ENCODE measurements at regions not wholly inside any gene's neighbourhood (a gene's known extent, or its start where the extent isn't known, plus 50 kb on each side); places are given as distances from the start of the nearest gene placed in this dataset.

- H3K4me2 ChIP-seq (ENCODE audit: low read length) = no peak overlapping the region
- no peaks in the 10 kb centered on the region for H3K27me3 ChIP-seq (ENCODE audit: insufficient read depth, low read length)
- TF ChIP-seq EZH2 (IDR thresholded peaks at IDR 0.05; ENCODE audit: borderline replicate concordance, low read length) (no peak), CTCF (IDR thresholded peaks at IDR 0.05; ENCODE audit: low read length) (no peak)
- H3F3A ChIP-seq (ENCODE audit: insufficient read depth, low read length) = no peaks in the 10 kb centered on the region
- H3K4me1 ChIP-seq (ENCODE audit: insufficient read depth, low read length, severe bottlenecking) = no peaks in the 10 kb centered on the region
- H3K9me3 ChIP-seq (ENCODE audit: low read length) = no peaks in the 10 kb centered on the region
- no peak overlapping the region for H3K4me3 ChIP-seq (ENCODE audit: low read depth, low read length, poor library complexity, severe bottlenecking)
- H4K20me1 ChIP-seq (ENCODE audit: insufficient read depth, low read length) = no peaks in the 10 kb centered on the region
- no peak overlapping the region for H3K27ac ChIP-seq (ENCODE audit: low read depth, low read length, poor library complexity, severe bottlenecking)
- H3K36me3 ChIP-seq (ENCODE audit: insufficient read depth, low read length) = no peaks in the 10 kb centered on the region
- H2AFZ ChIP-seq (ENCODE audit: low read length) = no peak overlapping the region
- H3K9ac ChIP-seq (ENCODE audit: low read length) = no peak overlapping the region
- H3K79me2 ChIP-seq (ENCODE audit: insufficient read depth, low read length) = no peaks in the 10 kb centered on the region
- H3K9me2 ChIP-seq (ENCODE audit: low read depth, low read length) = no peaks in the 10 kb centered on the region
Measured at GRCh38 chr6:40780637-40781036, 193.5 kb upstream of the LRFN2 start.

GRCh38 chr6:40779409-40779808 lies 192.2 kb upstream of the LRFN2 start:
- Histone ChIP-seq H3K79me2 (ENCODE audit: insufficient read depth, low read length) (no peaks in the 10 kb centered on the region), H3K9me2 (ENCODE audit: low read depth, low read length) (no peaks in the 10 kb centered on the region), H3K4me1 (ENCODE audit: insufficient read depth, low read length, severe bottlenecking) (no peaks in the 10 kb centered on the region), H3K4me2 (ENCODE audit: low read length) (no peak overlapping the region), H3K4me3 (ENCODE audit: low read depth, low read length, poor library complexity, severe bottlenecking) (no peak overlapping the region), H3K27ac (ENCODE audit: low read depth, low read length, poor library complexity, severe bottlenecking) (no peak overlapping the region), H3K9ac (ENCODE audit: low read length) (no peak overlapping the region), H4K20me1 (ENCODE audit: insufficient read depth, low read length) (no peaks in the 10 kb centered on the region), H3K36me3 (ENCODE audit: insufficient read depth, low read length) (no peaks in the 10 kb centered on the region), H3K9me3 (ENCODE audit: low read length) (no peaks in the 10 kb centered on the region), H3F3A (ENCODE audit: insufficient read depth, low read length) (no peaks in the 10 kb centered on the region), H3K27me3 (ENCODE audit: insufficient read depth, low read length) (no peaks in the 10 kb centered on the region), H2AFZ (ENCODE audit: low read length) (no peak overlapping the region)
- TF ChIP-seq EZH2 (IDR thresholded peaks at IDR 0.05; ENCODE audit: borderline replicate concordance, low read length) = no peak

- Histone ChIP-seq H2AFZ (ENCODE audit: low read length) (no peak overlapping the region), H3F3A (ENCODE audit: insufficient read depth, low read length) (no peaks in the 10 kb centered on the region), H3K9me2 (ENCODE audit: low read depth, low read length) (no peaks in the 10 kb centered on the region), H3K4me1 (ENCODE audit: insufficient read depth, low read length, severe bottlenecking) (no peaks in the 10 kb centered on the region), H3K4me3 (ENCODE audit: low read depth, low read length, poor library complexity, severe bottlenecking) (no peak overlapping the region), H3K9me3 (ENCODE audit: low read length) (no peaks in the 10 kb centered on the region), H3K79me2 (ENCODE audit: insufficient read depth, low read length) (no peaks in the 10 kb centered on the region), H3K4me2 (ENCODE audit: low read length) (no peak overlapping the region), H3K9ac (ENCODE audit: low read length) (no peak overlapping the region), H3K27me3 (ENCODE audit: insufficient read depth, low read length) (no peaks in the 10 kb centered on the region), H4K20me1 (ENCODE audit: insufficient read depth, low read length) (no peaks in the 10 kb centered on the region), H3K27ac (ENCODE audit: low read depth, low read length, poor library complexity, severe bottlenecking) (no peak overlapping the region), H3K36me3 (ENCODE audit: insufficient read depth, low read length) (no peaks in the 10 kb centered on the region)
- TF ChIP-seq CTCF (IDR thresholded peaks at IDR 0.05; ENCODE audit: low read length) (no peak), EZH2 (IDR thresholded peaks at IDR 0.05; ENCODE audit: borderline replicate concordance, low read length) (no peak)
Measured at GRCh38 chr6:40778918-40779317, 191.8 kb upstream of the LRFN2 start.

GRCh38 chr6:40778196-40778595 lies 191.0 kb upstream of the LRFN2 start:
- Histone ChIP-seq H3K4me2 (ENCODE audit: low read length) (no peak overlapping the region), H3K4me1 (ENCODE audit: insufficient read depth, low read length, severe bottlenecking) (no peaks in the 10 kb centered on the region), H3K79me2 (ENCODE audit: insufficient read depth, low read length) (no peaks in the 10 kb centered on the region), H3K27me3 (ENCODE audit: insufficient read depth, low read length) (no peaks in the 10 kb centered on the region), H3K9me3 (ENCODE audit: low read length) (no peaks in the 10 kb centered on the region), H3F3A (ENCODE audit: insufficient read depth, low read length) (no peaks in the 10 kb centered on the region), H2AFZ (ENCODE audit: low read length) (no peak overlapping the region), H4K20me1 (ENCODE audit: insufficient read depth, low read length) (no peaks in the 10 kb centered on the region), H3K4me3 (ENCODE audit: low read depth, low read length, poor library complexity, severe bottlenecking) (no peak overlapping the region), H3K27ac (ENCODE audit: low read depth, low read length, poor library complexity, severe bottlenecking) (no peak overlapping the region), H3K9me2 (ENCODE audit: low read depth, low read length) (no peaks in the 10 kb centered on the region), H3K9ac (ENCODE audit: low read length) (no peak overlapping the region), H3K36me3 (ENCODE audit: insufficient read depth, low read length) (no peaks in the 10 kb centered on the region)
- TF ChIP-seq EZH2 (IDR thresholded peaks at IDR 0.05; ENCODE audit: borderline replicate concordance, low read length) (no peak), CTCF (IDR thresholded peaks at IDR 0.05; ENCODE audit: low read length) (no peak)
